ENCODE measurements at regions not wholly inside any gene's neighbourhood (a gene's known extent, or its start where the extent isn't known, plus 50 kb on each side); places are given as distances from the start of the nearest gene placed in this dataset.
A peak's percentile ranks its signal among the peaks of the same experiment; 100 is the strongest.

DNA sequence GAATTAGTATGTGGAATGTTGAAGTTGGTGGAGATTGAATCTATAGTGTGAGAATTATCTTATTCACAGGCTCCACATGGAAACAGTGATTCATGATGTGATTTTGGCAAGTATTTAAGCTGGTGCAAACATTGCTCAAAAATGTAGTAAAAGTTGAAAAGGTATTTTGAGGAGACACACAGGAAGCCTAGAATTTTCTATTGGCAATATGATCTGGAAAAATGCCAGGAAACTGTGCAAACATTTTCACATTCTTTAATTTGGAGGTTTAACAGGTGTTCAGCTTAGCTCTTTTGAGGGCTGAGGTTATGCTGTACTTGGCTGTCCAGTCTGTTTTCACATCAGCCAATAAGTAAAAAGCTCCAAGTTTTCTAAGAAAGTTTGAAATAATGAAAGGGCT, 327.3 kb downstream of the RWDD3 start:
- no peak overlapping the region for H3K4me3 ChIP-seq (ENCODE audit: low read depth, low read length)
- no peak for DNase-seq (ENCODE audit: low read depth)
- TF ChIP-seq, protein P1, sequence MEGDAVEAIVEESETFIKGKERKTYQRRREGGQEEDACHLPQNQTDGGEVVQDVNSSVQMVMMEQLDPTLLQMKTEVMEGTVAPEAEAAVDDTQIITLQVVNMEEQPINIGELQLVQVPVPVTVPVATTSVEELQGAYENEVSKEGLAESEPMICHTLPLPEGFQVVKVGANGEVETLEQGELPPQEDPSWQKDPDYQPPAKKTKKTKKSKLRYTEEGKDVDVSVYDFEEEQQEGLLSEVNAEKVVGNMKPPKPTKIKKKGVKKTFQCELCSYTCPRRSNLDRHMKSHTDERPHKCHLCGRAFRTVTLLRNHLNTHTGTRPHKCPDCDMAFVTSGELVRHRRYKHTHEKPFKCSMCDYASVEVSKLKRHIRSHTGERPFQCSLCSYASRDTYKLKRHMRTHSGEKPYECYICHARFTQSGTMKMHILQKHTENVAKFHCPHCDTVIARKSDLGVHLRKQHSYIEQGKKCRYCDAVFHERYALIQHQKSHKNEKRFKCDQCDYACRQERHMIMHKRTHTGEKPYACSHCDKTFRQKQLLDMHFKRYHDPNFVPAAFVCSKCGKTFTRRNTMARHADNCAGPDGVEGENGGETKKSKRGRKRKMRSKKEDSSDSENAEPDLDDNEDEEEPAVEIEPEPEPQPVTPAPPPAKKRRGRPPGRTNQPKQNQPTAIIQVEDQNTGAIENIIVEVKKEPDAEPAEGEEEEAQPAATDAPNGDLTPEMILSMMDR (IDR thresholded peaks at IDR 0.05; ENCODE audit: control insufficient read depth, extremely low read depth, insufficient read depth): no peak

- DNase-seq (ENCODE audit: low read depth): no peak
- H3K4me3 ChIP-seq (ENCODE audit: low read depth, low read length): no peak overlapping the region
- TF ChIP-seq, protein P1 (IDR thresholded peaks at IDR 0.05; ENCODE audit: control insufficient read depth, extremely low read depth, insufficient read depth): no peak
Observed at GRCh38 chr1:95562230-95562629, 328.2 kb downstream of the RWDD3 start.

GRCh38 chr1:95572002-95572401, 338.0 kb downstream of the RWDD3 start:
- TF ChIP-seq, protein P1 (IDR thresholded peaks at IDR 0.05; ENCODE audit: control insufficient read depth, extremely low read depth, insufficient read depth): no peak
- DNase-seq (ENCODE audit: low read depth): no peak
- H3K4me3 ChIP-seq (ENCODE audit: low read depth, low read length): no peak overlapping the region

- H3K4me3 ChIP-seq (ENCODE audit: low read depth, low read length): no peak overlapping the region
- DNase-seq (ENCODE audit: low read depth): no peak
- TF ChIP-seq, protein P1 (IDR thresholded peaks at IDR 0.05; ENCODE audit: control insufficient read depth, extremely low read depth, insufficient read depth): no peak
Observed at GRCh38 chr1:95572962-95573361, 339.0 kb downstream of the RWDD3 start.

DNA sequence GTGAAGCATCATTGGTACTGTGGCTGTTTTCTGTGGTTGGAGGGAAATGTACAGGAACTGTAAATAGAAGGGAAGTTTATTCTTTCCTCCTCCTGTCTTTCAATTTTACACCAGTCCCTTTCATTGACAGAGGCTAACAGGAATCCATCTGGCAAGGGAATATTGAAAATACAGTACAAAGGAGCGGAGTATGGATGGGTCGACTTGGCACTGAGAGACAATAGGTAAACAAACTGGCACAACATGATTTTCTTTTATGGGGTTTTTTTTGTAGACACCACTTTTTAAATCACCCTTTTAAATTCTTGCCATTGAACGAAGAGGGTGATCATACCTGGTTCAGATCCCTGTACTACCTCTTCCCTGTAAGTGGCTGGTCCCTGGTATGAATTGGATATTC, 341.3 kb downstream of the RWDD3 start:
- TF ChIP-seq, protein P1 (IDR thresholded peaks at IDR 0.05; ENCODE audit: control insufficient read depth, extremely low read depth, insufficient read depth): no peak

DNA sequence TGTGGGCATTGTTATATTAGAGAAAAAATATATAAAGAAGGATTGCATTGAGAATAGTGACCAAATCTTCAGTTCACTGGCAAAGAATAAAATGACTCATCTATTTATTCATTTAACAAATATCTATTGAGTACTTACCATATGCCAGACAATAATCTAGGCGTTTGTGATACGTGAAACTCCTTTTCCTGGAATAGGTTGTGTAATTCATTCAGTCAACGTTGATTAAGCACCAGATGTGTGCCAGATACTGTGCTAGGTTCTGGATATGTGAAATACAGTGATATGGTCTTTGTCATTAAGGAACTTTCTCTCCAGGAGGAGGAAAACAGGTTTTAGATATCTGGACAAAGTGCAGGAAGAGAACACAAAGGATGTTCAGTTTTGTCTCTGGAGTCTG, 344.5 kb downstream of the RWDD3 start:
- no peak for DNase-seq (ENCODE audit: low read depth)
- H3K4me3 ChIP-seq (ENCODE audit: low read depth, low read length): no peak overlapping the region

More for the DNA sequence above, 341.3 kb downstream of the RWDD3 start:
- H3K4me3 ChIP-seq (ENCODE audit: low read depth, low read length): no peak overlapping the region
- peak; percentile 90 for DNase-seq (ENCODE audit: low read depth)

GRCh38 chr1:95582191-95582590, 348.2 kb downstream of the RWDD3 start:
- TF ChIP-seq, protein P1 (IDR thresholded peaks at IDR 0.05; ENCODE audit: control insufficient read depth, extremely low read depth, insufficient read depth): no peak
- DNase-seq (ENCODE audit: low read depth): no peak
- no peak overlapping the region for H3K4me3 ChIP-seq (ENCODE audit: low read depth, low read length)

More for the DNA sequence above, 344.5 kb downstream of the RWDD3 start:
- TF ChIP-seq, protein P1 (IDR thresholded peaks at IDR 0.05; ENCODE audit: control insufficient read depth, extremely low read depth, insufficient read depth): no peak
